ENCODE measurements at regions not wholly inside any gene's neighbourhood (a gene's known extent, or its start where the extent isn't known, plus 50 kb on each side); places are given as distances from the start of the nearest gene placed in this dataset.

DNA sequence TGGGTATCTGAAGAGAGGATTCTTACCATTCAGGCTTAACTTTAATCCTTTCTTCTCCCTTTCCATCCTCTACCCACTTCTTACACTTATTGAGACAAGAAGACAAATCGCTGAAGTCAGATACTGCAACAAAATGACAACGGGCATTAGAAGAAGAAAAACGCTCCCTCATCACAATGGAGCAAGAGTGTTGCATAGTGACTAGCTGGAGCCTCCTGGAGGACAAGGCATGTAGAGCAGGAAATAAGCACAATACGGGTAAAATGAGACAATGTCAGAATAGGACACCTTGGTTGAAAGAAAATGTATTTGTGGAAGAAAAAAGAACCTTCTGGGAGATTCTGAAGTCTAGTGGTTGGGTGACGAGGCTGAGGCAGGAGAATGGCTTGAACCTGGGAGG is 501.0 kb downstream of the RERGL start:
- no peak for TF ChIP-seq POLR2A (IDR thresholded peaks at IDR 0.05)
- TF ChIP-seq, protein P1, sequence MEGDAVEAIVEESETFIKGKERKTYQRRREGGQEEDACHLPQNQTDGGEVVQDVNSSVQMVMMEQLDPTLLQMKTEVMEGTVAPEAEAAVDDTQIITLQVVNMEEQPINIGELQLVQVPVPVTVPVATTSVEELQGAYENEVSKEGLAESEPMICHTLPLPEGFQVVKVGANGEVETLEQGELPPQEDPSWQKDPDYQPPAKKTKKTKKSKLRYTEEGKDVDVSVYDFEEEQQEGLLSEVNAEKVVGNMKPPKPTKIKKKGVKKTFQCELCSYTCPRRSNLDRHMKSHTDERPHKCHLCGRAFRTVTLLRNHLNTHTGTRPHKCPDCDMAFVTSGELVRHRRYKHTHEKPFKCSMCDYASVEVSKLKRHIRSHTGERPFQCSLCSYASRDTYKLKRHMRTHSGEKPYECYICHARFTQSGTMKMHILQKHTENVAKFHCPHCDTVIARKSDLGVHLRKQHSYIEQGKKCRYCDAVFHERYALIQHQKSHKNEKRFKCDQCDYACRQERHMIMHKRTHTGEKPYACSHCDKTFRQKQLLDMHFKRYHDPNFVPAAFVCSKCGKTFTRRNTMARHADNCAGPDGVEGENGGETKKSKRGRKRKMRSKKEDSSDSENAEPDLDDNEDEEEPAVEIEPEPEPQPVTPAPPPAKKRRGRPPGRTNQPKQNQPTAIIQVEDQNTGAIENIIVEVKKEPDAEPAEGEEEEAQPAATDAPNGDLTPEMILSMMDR (IDR thresholded peaks at IDR 0.05), result peak in 3 of 4 donors; percentile 9 to 33 (median 19)

Data from right lobe of liver (tissue), 4 donors.